LNCaP clone FGC (cell line): ENCODE measurements at regions not wholly inside any gene's neighbourhood (a gene's known extent, or its start where the extent isn't known, plus 50 kb on each side); places are given as distances from the start of the nearest gene placed in this dataset.

Experiments used
- DNase-seq: peaks from one replicate; pipeline ENCODE4 v3.0.0-alpha.2; 2011; ENCODE audit warnings: low read depth
- H3K4me3 ChIP-seq: 2 replicates; pipeline ENCODE4 v1.5.1; 2011; ENCODE audit warnings: mild to moderate bottlenecking, low read depth, low read length, control low read depth
- CTCF ChIP-seq: IDR thresholded peaks from 2 replicates; pipeline ENCODE4 v1.5.1; 2012; ENCODE audit warnings: mild to moderate bottlenecking; ENCODE audit not compliant: control insufficient read depth, insufficient read depth; ENCODE audit errors: extremely low read depth

- H3K4me3 ChIP-seq, result no peak overlapping the region
- no peak for TF ChIP-seq CTCF
- no peak for DNase-seq
Measured at GRCh38 chr7:12146813-12147212, 64.3 kb upstream of the TMEM106B start.

- DNase-seq, result no peak
- no peak for TF ChIP-seq CTCF
- H3K4me3 ChIP-seq, result no peak overlapping the region
Measured at GRCh38 chr7:12152196-12152918, 58.7 kb upstream of the TMEM106B start.

DNA sequence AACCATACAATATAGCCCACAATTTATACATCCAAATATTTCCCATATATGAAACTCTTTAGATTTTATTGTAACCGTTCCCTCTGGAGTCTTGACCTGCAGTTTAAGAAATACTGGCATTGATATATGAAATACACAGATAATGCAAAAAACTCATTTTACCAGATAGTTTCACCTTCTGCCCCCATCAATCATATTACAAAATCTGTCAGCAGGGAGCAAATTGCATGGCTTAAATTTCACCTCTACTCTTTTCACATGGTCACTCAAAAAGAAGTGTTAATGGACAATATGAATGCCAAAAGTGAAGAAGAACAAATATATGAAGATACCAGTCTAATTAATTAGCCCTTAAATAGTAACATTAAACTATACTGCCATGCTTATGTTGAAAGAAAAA is 57.0 kb upstream of the TMEM106B start:
- no peak for TF ChIP-seq CTCF
- no peak overlapping the region for H3K4me3 ChIP-seq
- DNase-seq, result no peak

- H3K4me3 ChIP-seq, result no peak overlapping the region
- no peak for DNase-seq
- TF ChIP-seq CTCF, result no peak
Measured at GRCh38 chr7:12157517-12157916, 53.6 kb upstream of the TMEM106B start.

DNA sequence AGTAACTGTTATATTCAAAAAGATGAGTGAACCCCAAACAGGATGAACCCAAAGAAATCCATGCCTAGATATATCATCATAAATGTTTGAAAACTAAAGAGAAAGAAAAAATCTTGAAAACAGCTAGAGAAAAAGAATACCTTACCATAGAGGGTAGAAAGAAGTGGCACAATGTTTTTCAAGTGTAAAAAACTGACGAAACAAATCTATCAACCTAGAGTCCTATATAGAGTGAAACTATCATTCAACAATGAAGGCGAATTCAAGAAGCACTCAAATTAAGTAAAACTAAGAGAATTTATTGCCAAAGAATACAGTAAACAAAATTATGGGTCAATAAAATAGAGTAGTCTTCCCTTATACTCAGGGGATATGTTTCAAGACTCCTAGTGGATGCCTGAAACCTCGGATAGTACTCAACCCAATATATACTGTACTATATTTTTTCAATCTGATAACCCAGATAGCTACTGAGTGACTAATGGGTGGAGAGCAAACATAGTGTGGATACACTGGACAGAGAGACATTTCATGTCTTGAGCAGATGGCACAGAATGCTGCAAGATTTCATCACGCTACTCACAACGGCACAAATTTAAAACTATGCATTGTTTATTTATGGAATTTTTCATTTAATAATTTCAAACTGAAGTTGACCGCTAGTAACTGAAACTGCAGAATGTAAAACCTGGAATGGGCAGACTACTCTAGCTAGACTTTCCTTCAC is 52.6 kb upstream of the TMEM106B start:
- no peak for TF ChIP-seq CTCF
- H3K4me3 ChIP-seq, result no peak overlapping the region
- no peak for DNase-seq

GRCh38 chr7:12161146-12161545 is 49.9 kb upstream of the TMEM106B start:
- TF ChIP-seq CTCF, result no peak
- H3K4me3 ChIP-seq, result no peak overlapping the region
- DNase-seq, result no peak
